Hepatocyte (in vitro differentiated cells): ENCODE measurements at regions not wholly inside any gene's neighbourhood (a gene's known extent, or its start where the extent isn't known, plus 50 kb on each side); places are given as distances from the start of the nearest gene placed in this dataset.

Experiments used
- CTCF ChIP-seq: fragments of 200-600 bp; sonication (generic); IDR thresholded peaks from 2 replicates; pipeline ENCODE4 v1.5.1; 2016; ENCODE audit warnings: antibody characterized with exemption, mild to moderate bottlenecking; ENCODE audit not compliant: poor library complexity
- EZH2 ChIP-seq: fragments of 200-600 bp; sonication (generic); IDR thresholded peaks from 2 replicates; pipeline ENCODE4 v1.6.1; 2016; ENCODE audit warnings: antibody characterized with exemption, mild to moderate bottlenecking, borderline replicate concordance
- EZH2phosphoT487 ChIP-seq: fragments of 200-600 bp; sonication (generic); IDR thresholded peaks from one replicate; pipeline ENCODE4 v1.6.1; 2018; ENCODE audit warnings: antibody characterized with exemption, mild to moderate bottlenecking, low read depth, moderate library complexity; ENCODE audit not compliant: unreplicated experiment, severe bottlenecking

- TF ChIP-seq CTCF (no peak), EZH2phosphoT487 (no peak), EZH2 (no peak)
Measured at GRCh38 chr1:81505831-81506230, 294.9 kb upstream of the ADGRL2 start.
